ENCODE measurements at regions not wholly inside any gene's neighbourhood (a gene's known extent, or its start where the extent isn't known, plus 50 kb on each side); places are given as distances from the start of the nearest gene placed in this dataset.
"Not testable (repeated sequence)": the region's sequence is repeated elsewhere in the genome, so short reads cannot be mapped to it uniquely, and the experiment has no call there.

- CTCF ChIA-PET, result no interaction called here
- Mint-ChIP-seq H3K4me1 (no peaks in the 10 kb centered on the region), H3K27ac (no peak overlapping the region), H3K4me3 (no peak overlapping the region), H3K27me3 (no peaks in the 10 kb centered on the region), H3K36me3 (ENCODE audit: low read depth) (no peaks in the 10 kb centered on the region), H3K9me3 (ENCODE audit: low read depth) (peaks cover 3% of the 10 kb centered on the region)
- intact Hi-C loops (cut with DNase I, micrococcal nuclease), result no loop called here
- DNase-seq (no peak), ATAC-seq (no peak)
- POLR2A ChIA-PET, result no interaction called here
These were observed 194.5 kb upstream of the COX10 start for GRCh38 chr17:13874817-13875216.

DNA sequence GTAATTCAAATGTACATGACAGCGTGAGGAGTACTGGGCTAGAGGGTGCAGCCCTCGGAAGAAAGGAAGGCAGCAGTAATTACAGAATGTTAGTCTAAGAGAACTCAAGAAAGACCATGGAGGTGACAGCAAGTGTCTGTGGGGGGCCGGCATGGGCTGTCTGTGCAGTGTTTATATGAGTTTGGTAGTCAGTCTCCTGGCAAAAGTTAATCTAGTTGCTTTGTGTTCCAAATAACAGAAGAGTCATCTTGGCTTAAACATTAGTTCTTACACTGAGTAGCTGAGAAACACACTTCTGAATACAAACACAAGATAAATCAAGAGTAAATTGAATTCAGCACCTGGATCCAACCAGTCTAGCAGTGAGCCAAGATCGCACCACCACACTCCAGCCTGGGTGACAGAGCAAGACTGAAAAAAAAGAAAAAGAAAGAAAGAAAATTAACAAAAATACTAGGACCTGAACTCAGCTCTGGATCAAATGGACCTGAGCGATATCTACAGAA lies 189.3 kb upstream of the COX10 start:
- Mint-ChIP-seq H3K27me3 (no peaks in the 10 kb centered on the region), H3K4me3 (no peak overlapping the region), H3K4me1 (no peaks in the 10 kb centered on the region), H3K9me3 (ENCODE audit: low read depth) (peaks cover 3% of the 10 kb centered on the region), H3K27ac (no peak overlapping the region), H3K36me3 (ENCODE audit: low read depth) (no peaks in the 10 kb centered on the region)
- no peak for DNase-seq
- intact Hi-C loops (cut with DNase I, micrococcal nuclease), result loop anchor here in 1 of 2 experiments (10.0 kb wide), 1 partner anchor 55 kb away; no protein-coding TSS in a partner anchor
- ATAC-seq, result no peak
- ChIA-PET CTCF (interaction anchor here (0.5 kb wide), 1 partner anchor 636 kb away, joined by 4 read pairs; no protein-coding TSS in a partner anchor), POLR2A (no interaction called here)

- POLR2A ChIA-PET, result no interaction called here
- H3K9me3 Mint-ChIP-seq (ENCODE audit: low read depth), result peaks cover 3% of the 10 kb centered on the region
- intact Hi-C loops (cut with DNase I, micrococcal nuclease), result loop anchor here in 1 of 2 experiments (10.0 kb wide), 1 partner anchor 59 kb away; no protein-coding TSS in a partner anchor
These were observed 185.6 kb upstream of the COX10 start for GRCh38 chr17:13883659-13884058.

GRCh38 chr17:13884347-13884746 lies 185.0 kb upstream of the COX10 start:
- Mint-ChIP-seq H3K9me3 (ENCODE audit: low read depth) (peaks cover 3% of the 10 kb centered on the region), H3K27me3 (no peaks in the 10 kb centered on the region), H3K27ac (no peak overlapping the region), H3K36me3 (ENCODE audit: low read depth) (no peaks in the 10 kb centered on the region), H3K4me1 (no peaks in the 10 kb centered on the region), H3K4me3 (no peak overlapping the region)
- intact Hi-C loops (cut with DNase I, micrococcal nuclease), result loop anchor here in 1 of 2 experiments (10.0 kb wide), 1 partner anchor 60 kb away; no protein-coding TSS in a partner anchor
- ChIA-PET POLR2A (no interaction called here), CTCF (no interaction called here)
- no peak for ATAC-seq
- DNase-seq, result no peak

More at GRCh38 chr17:13883659-13884058, 185.6 kb upstream of the COX10 start:
- ATAC-seq (no peak), DNase-seq (no peak)
- Mint-ChIP-seq H3K4me3 (no peak overlapping the region), H3K36me3 (ENCODE audit: low read depth) (no peaks in the 10 kb centered on the region), H3K4me1 (no peaks in the 10 kb centered on the region), H3K27me3 (no peaks in the 10 kb centered on the region), H3K27ac (no peak overlapping the region)
- CTCF ChIA-PET, result no interaction called here

- ATAC-seq (no peak), DNase-seq (no peak)
- no peak overlapping the region for H3K4me3 Mint-ChIP-seq
- H3K27me3 Mint-ChIP-seq, result no peaks in the 10 kb centered on the region
- intact Hi-C loops (cut with DNase I, micrococcal nuclease), result loop anchor here in 1 of 2 experiments (1.0 to 10.0 kb wide), 2 partner anchors 12 to 61 kb away; no protein-coding TSS in a partner anchor
- H3K4me1 Mint-ChIP-seq, result no peaks in the 10 kb centered on the region
- POLR2A ChIA-PET, result interaction anchor here (0.7 kb wide), 1 partner anchor 17 kb away, joined by 3 read pairs; no protein-coding TSS in a partner anchor
- CTCF ChIA-PET, result no interaction called here
- H3K36me3 Mint-ChIP-seq (ENCODE audit: low read depth), result no peaks in the 10 kb centered on the region
- peaks cover 3% of the 10 kb centered on the region for H3K9me3 Mint-ChIP-seq (ENCODE audit: low read depth)
- no peak overlapping the region for H3K27ac Mint-ChIP-seq
These were observed 183.8 kb upstream of the COX10 start for GRCh38 chr17:13885550-13885949.

- intact Hi-C loops (cut with DNase I, micrococcal nuclease), result loop anchor here in 1 of 2 experiments (1.0 to 10.0 kb wide), 2 partner anchors 13 to 61 kb away; no protein-coding TSS in a partner anchor
- ATAC-seq (no peak), DNase-seq (no peak)
- H3K36me3 Mint-ChIP-seq (ENCODE audit: low read depth), result no peaks in the 10 kb centered on the region
- H3K9me3 Mint-ChIP-seq (ENCODE audit: low read depth), result peaks cover 3% of the 10 kb centered on the region
- no peaks in the 10 kb centered on the region for H3K4me1 Mint-ChIP-seq
- no peak overlapping the region for H3K27ac Mint-ChIP-seq
- no peak overlapping the region for H3K4me3 Mint-ChIP-seq
- no peaks in the 10 kb centered on the region for H3K27me3 Mint-ChIP-seq
- ChIA-PET POLR2A (no interaction called here), CTCF (interaction anchor here (1.4 kb wide), 1 partner anchor 7 kb away, joined by 3 read pairs; no protein-coding TSS in a partner anchor)
These were observed 183.1 kb upstream of the COX10 start for GRCh38 chr17:13885953-13886889.

GRCh38 chr17:13888056-13888609 lies 181.2 kb upstream of the COX10 start:
- POLR2A ChIA-PET, result interaction anchor here (0.6 kb wide), 1 partner anchor 74 kb away, joined by 3 read pairs; no protein-coding TSS in a partner anchor
- no peaks in the 10 kb centered on the region for H3K9me3 Mint-ChIP-seq (ENCODE audit: low read depth)
- CTCF ChIA-PET, result interaction anchor here (1.4 kb wide), 1 partner anchor 9 kb away, joined by 3 read pairs; no protein-coding TSS in a partner anchor
- DNase-seq (no peak), ATAC-seq (no peak)
- H3K27ac Mint-ChIP-seq, result no peak overlapping the region
- intact Hi-C loops (cut with DNase I, micrococcal nuclease), result loop anchor here in 1 of 2 experiments (10.0 kb wide), 1 partner anchor 63 kb away; no protein-coding TSS in a partner anchor
- no peaks in the 10 kb centered on the region for H3K27me3 Mint-ChIP-seq
- no peaks in the 10 kb centered on the region for H3K36me3 Mint-ChIP-seq (ENCODE audit: low read depth)
- H3K4me3 Mint-ChIP-seq, result no peak overlapping the region
- no peaks in the 10 kb centered on the region for H3K4me1 Mint-ChIP-seq

DNA sequence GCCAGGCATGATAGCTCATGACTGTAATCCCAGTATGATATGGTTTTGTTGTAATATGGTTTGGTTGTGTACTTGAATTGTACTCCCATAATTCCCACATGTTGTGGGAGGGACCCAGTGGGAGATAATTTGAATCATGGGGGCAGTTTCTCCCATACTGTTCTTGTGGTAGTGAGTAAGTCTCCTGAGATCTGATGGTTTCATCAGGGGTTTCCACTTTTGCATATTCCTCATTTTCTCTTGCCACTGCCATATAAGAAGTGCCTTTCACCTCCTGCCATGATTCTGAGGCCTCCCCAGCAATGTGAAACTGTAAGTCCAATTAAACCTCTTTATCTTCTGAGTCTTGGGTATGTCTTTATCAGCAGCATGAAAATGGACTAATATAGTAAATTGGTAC lies 160.3 kb upstream of the COX10 start:
- intact Hi-C loops (cut with DNase I, micrococcal nuclease), result loop anchor here in 1 of 2 experiments (10.0 kb wide), 1 partner anchor 64 kb away; no protein-coding TSS in a partner anchor
- CTCF ChIA-PET, result interaction anchor here (1.2 kb wide), 1 partner anchor 18 kb away, joined by 6 read pairs; no protein-coding TSS in a partner anchor
- H3K27ac Mint-ChIP-seq; H3K27me3 Mint-ChIP-seq; ATAC-seq; H3K4me3 Mint-ChIP-seq; DNase-seq; H3K36me3 Mint-ChIP-seq (ENCODE audit: low read depth); H3K9me3 Mint-ChIP-seq (ENCODE audit: low read depth); POLR2A ChIA-PET; H3K4me1 Mint-ChIP-seq: not testable (repeated sequence)

DNA sequence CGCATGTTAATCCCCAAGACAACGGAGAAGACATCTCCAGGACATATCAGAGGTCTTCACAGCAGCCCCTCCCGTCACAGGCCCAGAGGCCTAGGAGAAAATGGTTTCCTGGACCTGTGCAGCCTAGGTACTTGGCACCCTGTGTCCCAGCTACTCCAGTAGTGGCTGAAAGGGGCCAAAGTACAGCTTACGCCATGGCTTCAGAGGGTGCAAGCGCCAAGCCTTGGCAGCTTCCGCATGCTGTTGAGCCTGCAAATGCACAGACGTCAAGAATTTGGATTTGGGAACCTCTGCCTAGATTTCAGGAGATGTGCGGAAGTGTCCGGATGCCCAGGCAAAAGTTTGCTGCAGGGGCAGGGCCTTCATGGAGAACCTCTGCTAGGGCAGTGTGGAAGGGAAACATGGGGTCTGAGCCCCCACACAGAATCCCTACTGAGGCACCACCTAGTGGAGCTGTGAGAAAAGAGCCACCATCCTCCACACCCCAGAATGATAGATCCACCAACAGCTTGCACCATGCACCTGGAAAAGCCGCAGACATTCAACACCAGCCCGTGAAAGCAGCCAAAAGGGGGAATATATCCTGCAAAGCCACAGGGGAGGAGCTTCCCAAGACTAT lies 159.3 kb upstream of the COX10 start:
- H3K4me3 Mint-ChIP-seq, result no peak overlapping the region
- intact Hi-C loops (cut with DNase I, micrococcal nuclease), result loop anchor here in 1 of 2 experiments (10.0 kb wide), 1 partner anchor 65 kb away; no protein-coding TSS in a partner anchor
- H3K9me3 Mint-ChIP-seq (ENCODE audit: low read depth), result peaks cover 2% of the 10 kb centered on the region
- H3K4me1 Mint-ChIP-seq, result no peaks in the 10 kb centered on the region
- ATAC-seq (no peak), DNase-seq (no peak)
- no peak overlapping the region for H3K27ac Mint-ChIP-seq
- ChIA-PET CTCF (interaction anchor here (0.6 kb wide), 2 partner anchors 43 to 962 kb away, joined by 3 read pairs; no protein-coding TSS in a partner anchor), POLR2A (no interaction called here)
- no peaks in the 10 kb centered on the region for H3K36me3 Mint-ChIP-seq (ENCODE audit: low read depth)
- H3K27me3 Mint-ChIP-seq, result no peaks in the 10 kb centered on the region

GRCh38 chr17:13917634-13918033 lies 151.7 kb upstream of the COX10 start:
- ChIA-PET CTCF (no interaction called here), POLR2A (no interaction called here)
- ATAC-seq (no peak), DNase-seq (no peak)
- intact Hi-C loops (cut with DNase I, micrococcal nuclease), result no loop called here
- Mint-ChIP-seq H3K4me1 (no peaks in the 10 kb centered on the region), H3K27ac (no peak overlapping the region), H3K36me3 (ENCODE audit: low read depth) (no peaks in the 10 kb centered on the region), H3K27me3 (no peaks in the 10 kb centered on the region), H3K4me3 (no peak overlapping the region), H3K9me3 (ENCODE audit: low read depth) (peaks cover 2% of the 10 kb centered on the region)

GRCh38 chr17:13918247-13918646 lies 151.1 kb upstream of the COX10 start:
- no peak overlapping the region for H3K4me3 Mint-ChIP-seq
- no peaks in the 10 kb centered on the region for H3K27me3 Mint-ChIP-seq
- no peaks in the 10 kb centered on the region for H3K36me3 Mint-ChIP-seq (ENCODE audit: low read depth)
- H3K27ac Mint-ChIP-seq, result no peak overlapping the region
- intact Hi-C loops (cut with DNase I, micrococcal nuclease), result no loop called here
- no peak for DNase-seq
- ChIA-PET CTCF (interaction anchor here (0.5 kb wide), 1 partner anchor 193 kb away, joined by 3 read pairs; no protein-coding TSS in a partner anchor), POLR2A (no interaction called here)
- H3K4me1 Mint-ChIP-seq, result no peaks in the 10 kb centered on the region
- H3K9me3 Mint-ChIP-seq (ENCODE audit: low read depth), result no peaks in the 10 kb centered on the region
- no peak for ATAC-seq

Data from activated CD4-positive, alpha-beta T cell treated with anti-CD3 and anti-CD28 coated beads for 36 hours (primary cell).